Panc1 (cell line): ENCODE measurements at regions not wholly inside any gene's neighbourhood (a gene's known extent, or its start where the extent isn't known, plus 50 kb on each side); places are given as distances from the start of the nearest gene placed in this dataset.

ENCODE experiments used
- ATAC-seq: fragments of 200-7000 bp; cut with Tn5 transposase; 2 replicates; pipeline ENCODE4 v1.9.1; 2020; ENCODE audit warnings: mild to moderate bottlenecking, moderate library complexity
- BruUV-seq: library from RNA; stranded (reverse); fragments of 400-500 nt; replicated peaks from 2 replicates; lab custom pipeline; 2021; lab: Mats Ljungman, UMichigan
- CTCF ChIA-PET: fragments of 300-600 bp; sonication (Branson Sonifier 250); formaldehyde crosslinking; loops from one replicate; lab custom pipeline; 2022; ENCODE audit warnings: antibody characterized with exemption; lab: Charles Lee
- POLR2A ChIA-PET: fragments of 300-600 bp; sonication (Branson Sonifier 250); formaldehyde crosslinking; loops from one replicate; lab custom pipeline; 2022; ENCODE audit warnings: antibody characterized with exemption; lab: Charles Lee
- DNase-seq: peaks from one replicate; pipeline ENCODE4 v3.0.0-alpha.2; 2010; ENCODE audit warnings: low read depth, low spot score
- H3K27ac ChIP-seq: 2 replicates; pipeline ENCODE4 v1.5.1; 2011; ENCODE audit warnings: mild to moderate bottlenecking, low read length, inconsistent platforms
- H3K27me3 ChIP-seq: fragments of 200-500 bp; sonication (Bioruptor generic); 2 replicates; pipeline ENCODE4 v1.6.0; 2014; ENCODE audit warnings: low read length, inconsistent platforms; ENCODE audit not compliant: control insufficient read depth, insufficient read depth
- H3K36me3 ChIP-seq: fragments of 200-500 bp; sonication (Bioruptor generic); 2 replicates; pipeline ENCODE4 v1.5.1; 2014; ENCODE audit warnings: inconsistent platforms, mild to moderate bottlenecking, low read length, moderate library complexity; ENCODE audit not compliant: control insufficient read depth, insufficient read depth
- H3K4me1 ChIP-seq: 2 replicates; pipeline ENCODE4 v1.5.1; 2011; ENCODE audit warnings: inconsistent platforms, mild to moderate bottlenecking, low read length, moderate library complexity; ENCODE audit not compliant: control insufficient read depth, insufficient read depth
- H3K4me3 ChIP-seq, 2 experiments: 2 replicates each; pipeline ENCODE4 v1.5.1; 2011 to 2012; ENCODE audit warnings: low read depth in 2 of 2, low read length in 2 of 2, mild to moderate bottlenecking in 2 of 2, inconsistent platforms in 1 of 2, moderate library complexity in 1 of 2
- H3K9me3 ChIP-seq: fragments of 200-500 bp; sonication (Bioruptor generic); 2 replicates; pipeline ENCODE4 v1.5.1; 2014; ENCODE audit warnings: low read depth, mild to moderate bottlenecking, inconsistent platforms, low read length, moderate library complexity; ENCODE audit not compliant: control insufficient read depth, insufficient read depth
- CTCF ChIP-seq: fragments of 450-650 bp; IDR thresholded peaks from 2 replicates; pipeline ENCODE4 v1.5.1; 2017; ENCODE audit warnings: mild to moderate bottlenecking
- POLR2AphosphoS5 ChIP-seq: IDR thresholded peaks from 2 replicates; pipeline ENCODE4 v1.6.1; 2012; ENCODE audit warnings: mild to moderate bottlenecking, low read depth, low read length, moderate library complexity
- REST ChIP-seq, 2 experiments: IDR thresholded peaks; 2 replicates each; pipeline ENCODE4 v1.6.1; 2011 to 2012; ENCODE audit warnings: low read depth in 2 of 2, control low read depth in 1 of 2, low read length in 1 of 2, mild to moderate bottlenecking in 1 of 2, moderate library complexity in 1 of 2; ENCODE audit not compliant: insufficient read depth in 1 of 2
- SIN3A ChIP-seq: IDR thresholded peaks from 2 replicates; pipeline ENCODE4 v1.6.1; 2012; ENCODE audit warnings: low read depth, mild to moderate bottlenecking, low read length, moderate library complexity, borderline replicate concordance; ENCODE audit not compliant: insufficient read depth
- TCF7L2 ChIP-seq: IDR thresholded peaks from 2 replicates; pipeline ENCODE4 v1.6.1; 2011; ENCODE audit warnings: mild to moderate bottlenecking, low read depth, low read length, inconsistent platforms
- in situ Hi-C: cut with HindIII; loops from 2 replicates; pipeline ENCODE4 v1.10.0; 2016; ENCODE audit warnings: low sequenced_read_pairs, low pct_unique_long_range_greater_than_20kb
- intact Hi-C: fragments of 100-400 bp; cut with micrococcal nuclease; formaldehyde crosslinking; loops from one replicate; pipeline ENCODE4 v1.10.0; 2022; ENCODE audit not compliant: unreplicated experiment

GRCh38 chr4:30616942-30617646 is 103.1 kb upstream of the PCDH7 start:
- ChIA-PET CTCF (no interaction called here), POLR2A (no interaction called here)
- Histone ChIP-seq H3K36me3 (no peaks in the 10 kb centered on the region), H3K9me3 (no peaks in the 10 kb centered on the region), H3K27me3 (no peaks in the 10 kb centered on the region), H3K4me1 (no peaks in the 10 kb centered on the region), H3K4me3 (no peak overlapping the region), H3K27ac (no peak overlapping the region)
- no TSS peak for BruUV-seq
- no peak for ATAC-seq
- in situ Hi-C loops = no loop called here
- intact Hi-C loops = no loop called here
- no peak for TF ChIP-seq REST (IDR thresholded peaks at IDR 0.05; ENCODE audit: insufficient read depth in 1 of 2, low read depth in 2 of 2, low read length in 1 of 2)
- TF ChIP-seq POLR2AphosphoS5 = no peak
- TF ChIP-seq CTCF = no peak
- TF ChIP-seq TCF7L2 = no peak
- TF ChIP-seq SIN3A = no peak
- no peak for DNase-seq

GRCh38 chr4:30617836-30618235 is 102.3 kb upstream of the PCDH7 start:
- no TSS peak for BruUV-seq
- TF ChIP-seq CTCF (no peak), POLR2AphosphoS5 (no peak), SIN3A (no peak), TCF7L2 (no peak)
- intact Hi-C loops (no loop called here), in situ Hi-C loops (no loop called here)
- CTCF ChIA-PET = no interaction called here
- no peak overlapping the region for H3K27ac ChIP-seq
- no peaks in the 10 kb centered on the region for H3K36me3 ChIP-seq
- H3K4me1 ChIP-seq = no peaks in the 10 kb centered on the region
- ATAC-seq = no peak
- H3K4me3 ChIP-seq = no peak overlapping the region
- H3K27me3 ChIP-seq = no peaks in the 10 kb centered on the region
- POLR2A ChIA-PET = no interaction called here
- no peak for DNase-seq
- H3K9me3 ChIP-seq = no peaks in the 10 kb centered on the region
